Left lung (tissue), 4 donors: ENCODE measurements at regions not wholly inside any gene's neighbourhood (a gene's known extent, or its start where the extent isn't known, plus 50 kb on each side); places are given as distances from the start of the nearest gene placed in this dataset.
"Not testable (repeated sequence)": the region's sequence is repeated elsewhere in the genome, so short reads cannot be mapped to it uniquely, and the experiment has no call there.

Experiments used
- ATAC-seq: fragments of 200-7000 bp; cut with Tn5 transposase; one replicate; pipeline ENCODE4 v1.9.1; 2020; ENCODE audit warnings: moderate library complexity
- DNase-seq, 4 donors: peaks; one replicate each; pipeline ENCODE4 v3.0.0-alpha.2; 2013 to 2020
- H3K27ac ChIP-seq, 2 donors: fragments of 200-600 bp; sonication (generic) in 1 of 2; one replicate each; pipeline versions ENCODE4 v1.5.0 to v1.8.0; 2020 to 2021
- H3K27me3 ChIP-seq, 2 donors: fragments of 200-600 bp; sonication (generic) in 1 of 2; one replicate each; pipeline versions ENCODE4 v1.5.0 to v1.8.0; 2020 to 2021
- H3K36me3 ChIP-seq, 2 donors: fragments of 200-600 bp; sonication (generic) in 1 of 2; one replicate each; pipeline versions ENCODE4 v1.5.0 to v1.8.0; 2020 to 2021
- H3K4me1 ChIP-seq, 2 donors: fragments of 200-600 bp; one replicate each; pipeline ENCODE4 v1.8.0; 2021
- H3K4me3 ChIP-seq, 2 donors: fragments of 200-600 bp; sonication (generic) in 1 of 2; one replicate each; pipeline versions ENCODE4 v1.5.0 to v1.8.0; 2020 to 2021; ENCODE audit warnings: mild to moderate bottlenecking in 1 of 2
- H3K9me3 ChIP-seq, 2 donors: fragments of 200-600 bp; sonication (generic) in 1 of 2; one replicate each; pipeline versions ENCODE4 v1.5.0 to v1.8.0; 2020 to 2021
- intact Hi-C, 2 donors: fragments of 100-400 bp; cut with DNase I; formaldehyde crosslinking; loops; one replicate each; pipeline versions ENCODE4 v1.11.2 to v1.14.2; 2022
- TF ChIP-seq, protein P1 (sequence below), 2 donors: fragments of 200-600 bp; sonication (generic) in 1 of 2; IDR thresholded peaks; one replicate each; pipeline versions ENCODE4 v1.5.0 to v1.8.0; 2021; ENCODE audit warnings: antibody characterized with exemption in 2 of 2
- donor health status: DM: no; HTN: yes; CAD: no.
- donor health status: DM: no; HTN: no; CAD: no.

DNA sequence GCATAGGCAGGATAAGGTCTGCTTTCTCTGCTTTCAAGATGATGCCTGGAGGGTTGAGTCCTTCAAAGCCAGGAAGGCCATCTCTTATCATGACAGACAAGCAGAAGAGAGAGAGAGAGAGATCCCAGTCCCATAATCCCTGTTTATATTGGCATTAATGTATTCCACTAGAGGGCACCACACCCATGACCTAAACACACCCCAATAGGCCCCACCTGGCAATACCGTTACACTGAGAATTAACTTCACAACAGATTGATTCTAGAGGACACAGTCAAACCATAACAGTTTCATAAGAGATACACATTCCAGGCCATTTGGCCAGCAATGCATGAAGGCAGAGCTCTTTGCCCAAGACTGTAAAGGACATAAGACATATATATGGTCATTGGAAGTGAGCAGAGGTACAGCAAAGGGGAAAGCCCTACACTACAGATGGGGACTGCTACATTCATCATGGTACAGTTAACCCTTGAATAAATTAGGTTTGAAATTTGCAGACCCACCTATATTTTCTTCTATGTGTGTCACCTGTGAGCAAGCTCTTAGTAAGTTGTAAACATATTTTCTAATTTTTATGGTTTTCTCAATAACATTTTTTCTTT is 1516.1 kb downstream of the RPIA start:
- H3K36me3 ChIP-seq, result no peaks in the 10 kb centered on the region
- TF ChIP-seq, protein P1, sequence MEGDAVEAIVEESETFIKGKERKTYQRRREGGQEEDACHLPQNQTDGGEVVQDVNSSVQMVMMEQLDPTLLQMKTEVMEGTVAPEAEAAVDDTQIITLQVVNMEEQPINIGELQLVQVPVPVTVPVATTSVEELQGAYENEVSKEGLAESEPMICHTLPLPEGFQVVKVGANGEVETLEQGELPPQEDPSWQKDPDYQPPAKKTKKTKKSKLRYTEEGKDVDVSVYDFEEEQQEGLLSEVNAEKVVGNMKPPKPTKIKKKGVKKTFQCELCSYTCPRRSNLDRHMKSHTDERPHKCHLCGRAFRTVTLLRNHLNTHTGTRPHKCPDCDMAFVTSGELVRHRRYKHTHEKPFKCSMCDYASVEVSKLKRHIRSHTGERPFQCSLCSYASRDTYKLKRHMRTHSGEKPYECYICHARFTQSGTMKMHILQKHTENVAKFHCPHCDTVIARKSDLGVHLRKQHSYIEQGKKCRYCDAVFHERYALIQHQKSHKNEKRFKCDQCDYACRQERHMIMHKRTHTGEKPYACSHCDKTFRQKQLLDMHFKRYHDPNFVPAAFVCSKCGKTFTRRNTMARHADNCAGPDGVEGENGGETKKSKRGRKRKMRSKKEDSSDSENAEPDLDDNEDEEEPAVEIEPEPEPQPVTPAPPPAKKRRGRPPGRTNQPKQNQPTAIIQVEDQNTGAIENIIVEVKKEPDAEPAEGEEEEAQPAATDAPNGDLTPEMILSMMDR (IDR thresholded peaks at IDR 0.05), result peak in 1 of 2 donors; percentile 26
- ATAC-seq (peak; percentile 61), DNase-seq (no peak)
- H3K9me3 ChIP-seq, result no peaks in the 10 kb centered on the region
- H3K27me3 ChIP-seq, result no peaks in the 10 kb centered on the region
- H3K4me3 ChIP-seq, result no peak overlapping the region
- H3K4me1 ChIP-seq, result no peaks in the 10 kb centered on the region
- intact Hi-C loops, result no loop called here
- no peak overlapping the region for H3K27ac ChIP-seq

DNA sequence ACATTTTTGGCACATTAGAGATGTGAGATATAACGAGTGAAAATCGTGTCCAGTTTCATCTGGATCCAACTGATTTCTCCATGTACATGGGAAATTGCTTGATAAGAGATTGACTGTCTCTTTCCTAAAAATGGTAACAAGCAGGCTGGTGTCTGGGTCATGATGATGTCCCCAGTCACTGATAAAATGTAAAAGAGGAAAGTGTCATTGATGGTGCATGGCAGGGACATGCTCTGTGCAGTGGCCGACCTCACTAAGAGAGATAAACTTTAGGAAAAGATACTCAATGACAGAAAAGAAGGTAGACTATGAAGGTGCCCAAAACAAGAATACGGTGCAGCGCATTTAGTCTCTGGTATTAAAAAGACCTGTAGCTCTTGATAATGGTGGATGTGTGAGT is 1517.5 kb downstream of the RPIA start:
- no peak for DNase-seq
- Histone ChIP-seq H3K4me1 (no peaks in the 10 kb centered on the region), H3K27me3 (no peaks in the 10 kb centered on the region), H3K36me3 (no peaks in the 10 kb centered on the region), H3K4me3 (no peak overlapping the region), H3K27ac (no peak overlapping the region), H3K9me3 (no peaks in the 10 kb centered on the region)
- TF ChIP-seq, protein P1 (IDR thresholded peaks at IDR 0.05), result no peak
- intact Hi-C loops, result no loop called here
- ATAC-seq, result no peak

DNA sequence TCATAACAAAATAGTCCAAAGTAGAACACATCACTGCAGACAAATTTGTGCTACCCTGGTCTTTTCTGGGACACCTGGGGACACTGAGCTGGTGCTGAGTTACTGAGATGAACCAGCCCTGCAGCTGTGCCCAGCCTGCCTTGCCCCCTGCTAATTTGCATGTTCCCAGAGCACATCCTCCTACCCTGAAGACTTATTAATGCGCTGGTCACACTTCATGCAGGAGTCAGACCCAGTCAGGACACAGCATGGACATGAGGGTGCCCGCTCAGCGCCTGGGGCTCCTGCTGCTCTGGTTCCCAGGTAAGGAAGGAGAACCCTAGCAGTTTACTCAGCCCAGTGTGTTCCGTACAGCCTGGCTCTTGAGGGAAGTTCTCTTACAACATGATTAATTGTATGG is 1518.3 kb downstream of the RPIA start:
- Histone ChIP-seq H3K4me3 (no peak overlapping the region), H3K27ac (no peak overlapping the region), H3K4me1 (no peaks in the 10 kb centered on the region), H3K27me3 (no peaks in the 10 kb centered on the region), H3K9me3 (no peaks in the 10 kb centered on the region), H3K36me3 (no peaks in the 10 kb centered on the region)
- DNase-seq (peak in 1 of 4 donors; percentile 53), ATAC-seq (no peak)
- intact Hi-C loops, result no loop called here
- TF ChIP-seq, protein P1 (IDR thresholded peaks at IDR 0.05), result no peak

DNA sequence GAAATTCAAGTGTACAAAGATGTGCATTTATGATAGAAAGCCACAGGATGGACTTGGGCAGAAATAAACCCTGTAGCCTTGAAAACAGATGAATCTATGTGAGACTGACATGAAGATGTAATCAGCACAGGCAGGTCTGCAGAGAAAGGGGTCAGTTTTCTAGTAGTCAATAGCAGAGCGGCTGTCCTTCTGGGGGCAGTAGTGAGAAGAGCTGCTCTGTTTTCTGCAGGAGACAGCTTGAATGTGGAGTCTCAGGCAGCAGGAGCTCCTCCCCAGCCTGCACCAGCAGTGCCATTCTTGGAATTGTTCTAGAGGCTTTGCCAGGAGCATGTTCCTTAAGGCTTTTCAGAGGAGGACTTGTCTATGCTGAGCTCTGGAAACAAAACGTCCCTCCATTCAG is 1524.4 kb downstream of the RPIA start:
- DNase-seq, H3K27ac ChIP-seq, ATAC-seq, H3K4me1 ChIP-seq, H3K36me3 ChIP-seq, H3K4me3 ChIP-seq, H3K27me3 ChIP-seq, intact Hi-C loops, H3K9me3 ChIP-seq: not testable (repeated sequence)

DNA sequence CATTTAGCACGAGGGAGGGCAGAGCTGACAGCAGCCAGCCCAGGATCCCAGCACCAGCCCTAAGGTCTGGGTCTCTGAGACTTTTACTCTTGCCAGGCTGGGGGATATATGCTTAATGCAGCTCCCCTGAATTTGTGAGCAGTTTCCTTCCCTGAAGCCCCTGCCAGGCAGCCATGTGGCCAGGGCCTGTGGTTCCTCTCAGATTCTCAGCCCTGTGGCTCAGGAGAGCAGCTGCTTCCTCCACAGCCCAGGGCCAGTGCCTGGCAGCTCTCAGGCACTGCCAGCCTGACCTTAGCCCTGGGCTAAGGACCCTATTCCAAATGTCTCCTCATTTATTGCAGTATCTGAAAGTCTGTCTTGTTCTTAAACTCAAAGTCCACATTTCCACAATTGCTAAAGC is 1525.3 kb downstream of the RPIA start:
- H3K27me3 ChIP-seq, intact Hi-C loops, H3K4me3 ChIP-seq, H3K9me3 ChIP-seq, DNase-seq, H3K4me1 ChIP-seq, ATAC-seq, H3K36me3 ChIP-seq, H3K27ac ChIP-seq: not testable (repeated sequence)

DNA sequence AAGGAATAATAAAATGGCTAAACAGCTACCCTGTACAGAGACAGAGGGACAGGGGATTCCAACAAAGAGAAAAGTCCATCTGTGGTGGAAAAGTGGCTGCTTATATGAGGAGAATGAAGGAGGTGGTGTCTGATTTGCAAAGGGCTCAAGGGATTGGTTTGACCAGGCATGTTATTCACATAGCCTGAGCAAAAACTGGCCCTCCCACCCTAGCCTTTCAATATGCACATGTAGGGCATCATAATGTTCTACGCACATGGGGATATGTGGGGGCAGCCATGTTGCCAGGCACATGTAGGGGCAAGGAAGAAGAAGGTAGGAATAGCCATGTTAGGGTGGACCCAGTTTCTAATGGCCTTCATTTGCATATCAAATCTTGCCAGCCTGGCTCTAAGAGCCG is 1527.1 kb downstream of the RPIA start:
- H3K27ac ChIP-seq, H3K4me1 ChIP-seq, H3K4me3 ChIP-seq, H3K9me3 ChIP-seq, DNase-seq, intact Hi-C loops, H3K27me3 ChIP-seq, H3K36me3 ChIP-seq, ATAC-seq: not testable (repeated sequence)

DNA sequence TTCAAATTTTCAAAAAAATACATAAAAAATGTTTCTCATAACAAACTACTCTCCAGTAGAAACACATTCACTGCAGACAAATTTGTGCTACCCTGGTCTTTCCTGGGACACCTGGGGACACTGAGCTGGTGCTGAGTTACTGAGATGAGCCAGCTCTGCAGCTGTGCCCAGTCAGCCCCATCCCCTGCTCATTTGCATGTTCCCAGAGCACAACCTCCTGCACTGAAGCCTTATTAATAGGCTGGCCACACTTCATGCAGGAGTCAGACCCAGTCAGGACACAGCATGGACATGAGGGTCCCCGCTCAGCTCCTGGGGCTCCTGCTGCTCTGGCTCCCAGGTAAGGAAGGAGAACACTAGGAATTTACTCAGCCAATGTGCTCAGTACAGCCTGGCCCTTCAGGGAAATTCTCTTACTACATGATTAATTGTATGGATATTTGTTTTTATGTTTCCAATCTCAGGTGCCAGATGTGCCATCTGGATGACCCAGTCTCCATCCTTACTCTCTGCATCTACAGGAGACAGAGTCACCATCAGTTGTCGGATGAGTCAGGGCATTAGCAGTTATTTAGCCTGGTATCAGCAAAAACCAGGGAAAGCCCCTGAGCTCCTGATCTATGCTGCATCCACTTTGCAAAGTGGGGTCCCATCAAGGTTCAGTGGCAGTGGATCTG is 1529.3 kb downstream of the RPIA start:
- intact Hi-C loops, H3K4me3 ChIP-seq, H3K9me3 ChIP-seq, DNase-seq, H3K36me3 ChIP-seq, ATAC-seq, H3K27me3 ChIP-seq, H3K4me1 ChIP-seq, H3K27ac ChIP-seq: not testable (repeated sequence)
